Prostate gland (tissue), 2 donors: ENCODE measurements at regions not wholly inside any gene's neighbourhood (a gene's known extent, or its start where the extent isn't known, plus 50 kb on each side); places are given as distances from the start of the nearest gene placed in this dataset.

Source experiments
- DNase-seq: peaks from one replicate; pipeline ENCODE4 v3.0.0-alpha.2; 2019; ENCODE audit warnings: low spot score
- H3K27ac ChIP-seq, 2 donors: fragments of 200-600 bp; sonication (generic); 2 replicates each; pipeline ENCODE4 v1.5.1; 2017 to 2019
- H3K27me3 ChIP-seq: fragments of 200-600 bp; sonication (generic); replicated peaks from 2 replicates; pipeline ENCODE4 v1.5.1; 2019; ENCODE audit not compliant: insufficient read depth
- H3K36me3 ChIP-seq, 2 donors: fragments of 200-600 bp; sonication (generic); 1 replicate in 1 of 2; 2 replicates in 1 of 2; pipeline versions ENCODE4 v1.5.1 to v1.8.1; 2017 to 2019
- H3K4me1 ChIP-seq: fragments of 200-600 bp; sonication (generic); replicated peaks from 2 replicates; pipeline ENCODE4 v1.5.1; 2019
- H3K4me3 ChIP-seq, 2 donors: fragments of 200-600 bp; sonication (generic); 2 replicates each; pipeline ENCODE4 v1.5.1; 2017 to 2019
- H3K9me3 ChIP-seq: fragments of 200-600 bp; sonication (generic); 2 replicates; pipeline ENCODE4 v1.5.1; 2017
- CTCF ChIP-seq, 4 experiments: fragments of 200-600 bp in 2 of 4; fragments of 450-650 bp in 2 of 4; sonication (generic) in 2 of 4; IDR thresholded peaks; 1 replicate in 3 of 4; 2 replicates in 1 of 4; pipeline ENCODE4 v1.5.1; 2016 to 2019; ENCODE audit warnings: antibody characterized with exemption in 4 of 4, mild to moderate bottlenecking in 2 of 4, moderate library complexity in 2 of 4
- POLR2A ChIP-seq: fragments of 450-650 bp; IDR thresholded peaks from one replicate; pipeline ENCODE4 v1.6.1; 2016; ENCODE audit warnings: antibody characterized with exemption, mild to moderate bottlenecking
- POLR2AphosphoS5 ChIP-seq: sonication (generic); formaldehyde crosslinking; IDR thresholded peaks from one replicate; pipeline ENCODE4 v1.6.1; 2017; ENCODE audit warnings: antibody characterized with exemption
- WGBS: methylation state at CpG from one replicate; pipeline ENCODE4 v1.1.5; 2018; 5-methylcytosine and 5-hydroxymethylcytosine counted together
- intact Hi-C: fragments of 100-400 bp; cut with DNase I; formaldehyde crosslinking; loops from one replicate; pipeline ENCODE4 v1.14.2; 2022

GRCh38 chr1:168442931-168443330 is 100.9 kb downstream of the XCL2 start:
- no peak for DNase-seq
- 98% methylated on average over 2 of the region's 2 CpGs for WGBS
- Histone ChIP-seq H3K4me1 (no peaks in the 10 kb centered on the region), H3K27ac (no peak overlapping the region), H3K27me3 (no peaks in the 10 kb centered on the region), H3K9me3 (no peaks in the 10 kb centered on the region), H3K36me3 (no peaks in the 10 kb centered on the region), H3K4me3 (no peak overlapping the region)
- TF ChIP-seq POLR2A (no peak), POLR2AphosphoS5 (no peak), CTCF (IDR thresholded peaks at IDR 0.05) (no peak)
- intact Hi-C loops = no loop called here

GRCh38 chr1:168441745-168442144 is 102.1 kb downstream of the XCL2 start:
- Histone ChIP-seq H3K4me3 (no peak overlapping the region), H3K36me3 (no peaks in the 10 kb centered on the region), H3K4me1 (no peaks in the 10 kb centered on the region), H3K27ac (no peak overlapping the region), H3K9me3 (no peaks in the 10 kb centered on the region), H3K27me3 (no peaks in the 10 kb centered on the region)
- intact Hi-C loops = no loop called here
- no peak for DNase-seq
- 39% methylated on average over 3 of the region's 3 CpGs for WGBS
- TF ChIP-seq POLR2AphosphoS5 (no peak), CTCF (IDR thresholded peaks at IDR 0.05) (no peak), POLR2A (no peak)

GRCh38 chr1:168439456-168440375 is 104.1 kb downstream of the XCL2 start:
- no peak overlapping the region for H3K27ac ChIP-seq
- no peaks in the 10 kb centered on the region for H3K9me3 ChIP-seq
- H3K4me1 ChIP-seq = no peaks in the 10 kb centered on the region
- intact Hi-C loops = loop anchor here (5.0 to 10.0 kb wide), 3 partner anchors 43 to 905 kb away; partner anchors contain the start of gene XCL1
- 43% methylated on average over 20 of the region's 20 CpGs for WGBS
- H3K4me3 ChIP-seq = no peak overlapping the region
- no peaks in the 10 kb centered on the region for H3K36me3 ChIP-seq
- H3K27me3 ChIP-seq = no peaks in the 10 kb centered on the region
- TF ChIP-seq POLR2A (no peak), POLR2AphosphoS5 (no peak), CTCF (IDR thresholded peaks at IDR 0.05) (peak in 3 of 4 experiments; percentile 41 to 70 (median 64))
- peak; percentile 53 for DNase-seq

- H3K36me3 ChIP-seq = no peaks in the 10 kb centered on the region
- no peak overlapping the region for H3K27ac ChIP-seq
- H3K4me3 ChIP-seq = no peak overlapping the region
- no peak for TF ChIP-seq POLR2AphosphoS5
- TF ChIP-seq POLR2A = no peak
- no peak for TF ChIP-seq CTCF (IDR thresholded peaks at IDR 0.05)
- no peaks in the 10 kb centered on the region for H3K27me3 ChIP-seq
- intact Hi-C loops = loop anchor here (5.0 to 10.0 kb wide), 3 partner anchors 44 to 906 kb away; partner anchors contain the start of gene XCL1
- 93% methylated on average over 3 of the region's 3 CpGs for WGBS
- DNase-seq = no peak
- H3K4me1 ChIP-seq = no peaks in the 10 kb centered on the region
- no peaks in the 10 kb centered on the region for H3K9me3 ChIP-seq
These were observed 105.2 kb downstream of the XCL2 start for GRCh38 chr1:168438626-168439025.

GRCh38 chr1:168437821-168438220 is 106.0 kb downstream of the XCL2 start:
- DNase-seq = no peak
- TF ChIP-seq CTCF (IDR thresholded peaks at IDR 0.05) (no peak), POLR2A (no peak)
- H3K4me3 ChIP-seq = no peak overlapping the region
- intact Hi-C loops = loop anchor here (5.0 to 10.0 kb wide), 3 partner anchors 44 to 907 kb away; partner anchors contain the start of gene XCL1
- H3K27ac ChIP-seq = no peak overlapping the region
- WGBS = 74% methylated on average over 6 of the region's 6 CpGs
- H3K4me1 ChIP-seq = no peaks in the 10 kb centered on the region
- H3K36me3 ChIP-seq = no peaks in the 10 kb centered on the region
- H3K27me3 ChIP-seq = no peaks in the 10 kb centered on the region
- H3K9me3 ChIP-seq = no peaks in the 10 kb centered on the region
